ENCODE measurements at regions not wholly inside any gene's neighbourhood (a gene's known extent, or its start where the extent isn't known, plus 50 kb on each side); places are given as distances from the start of the nearest gene placed in this dataset.
"Not testable (repeated sequence)": the region's sequence is repeated elsewhere in the genome, so short reads cannot be mapped to it uniquely, and the experiment has no call there.

DNA sequence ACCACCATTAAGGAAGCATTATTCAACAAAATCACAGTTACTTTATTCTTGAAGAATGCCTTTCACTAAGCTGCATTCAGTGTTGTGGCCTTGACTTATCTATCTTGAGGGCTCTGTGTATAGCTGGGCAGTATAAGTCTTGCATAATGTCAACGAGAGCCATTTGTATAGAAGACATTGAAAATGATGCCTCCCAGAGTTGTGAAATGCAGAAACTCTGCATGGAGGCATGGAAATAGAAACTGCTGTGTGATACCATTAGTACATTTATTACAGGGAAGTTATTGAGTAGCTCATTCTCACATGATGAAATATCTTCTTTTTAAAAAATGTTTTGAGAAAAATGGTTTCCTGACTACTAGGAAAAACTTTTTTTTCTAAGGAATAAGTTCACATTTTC is 111.4 kb upstream of the SNX7 start:
- DNase-seq (ENCODE audit: low spot score), result no peak
- in situ Hi-C loops (cut with MboI; ENCODE audit: low sequenced_read_pairs, unreplicated experiment), result no loop called here
- TF ChIP-seq, protein P1, sequence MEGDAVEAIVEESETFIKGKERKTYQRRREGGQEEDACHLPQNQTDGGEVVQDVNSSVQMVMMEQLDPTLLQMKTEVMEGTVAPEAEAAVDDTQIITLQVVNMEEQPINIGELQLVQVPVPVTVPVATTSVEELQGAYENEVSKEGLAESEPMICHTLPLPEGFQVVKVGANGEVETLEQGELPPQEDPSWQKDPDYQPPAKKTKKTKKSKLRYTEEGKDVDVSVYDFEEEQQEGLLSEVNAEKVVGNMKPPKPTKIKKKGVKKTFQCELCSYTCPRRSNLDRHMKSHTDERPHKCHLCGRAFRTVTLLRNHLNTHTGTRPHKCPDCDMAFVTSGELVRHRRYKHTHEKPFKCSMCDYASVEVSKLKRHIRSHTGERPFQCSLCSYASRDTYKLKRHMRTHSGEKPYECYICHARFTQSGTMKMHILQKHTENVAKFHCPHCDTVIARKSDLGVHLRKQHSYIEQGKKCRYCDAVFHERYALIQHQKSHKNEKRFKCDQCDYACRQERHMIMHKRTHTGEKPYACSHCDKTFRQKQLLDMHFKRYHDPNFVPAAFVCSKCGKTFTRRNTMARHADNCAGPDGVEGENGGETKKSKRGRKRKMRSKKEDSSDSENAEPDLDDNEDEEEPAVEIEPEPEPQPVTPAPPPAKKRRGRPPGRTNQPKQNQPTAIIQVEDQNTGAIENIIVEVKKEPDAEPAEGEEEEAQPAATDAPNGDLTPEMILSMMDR (IDR thresholded peaks at IDR 0.05; ENCODE audit: borderline replicate concordance, control extremely low read depth, extremely low read depth, insufficient read depth, missing control alignments), result no peak

DNA sequence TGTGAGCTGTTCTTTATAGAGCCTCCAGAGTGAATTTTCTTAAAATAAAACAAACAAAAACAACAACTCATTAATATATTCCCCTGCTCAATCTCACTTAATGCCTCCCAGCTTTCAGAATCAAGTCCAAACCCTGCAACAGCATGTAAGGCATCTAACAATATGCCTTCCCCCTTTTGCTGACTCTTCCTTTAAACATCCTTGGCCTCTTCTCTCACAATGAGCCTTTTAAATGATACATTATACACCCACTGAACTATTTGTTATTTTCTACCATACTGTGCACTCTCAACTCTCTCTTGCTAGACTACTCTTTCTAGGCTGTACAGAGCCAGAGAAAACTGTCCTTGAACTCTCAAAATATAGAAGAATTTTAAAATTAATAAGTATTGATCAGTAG is 115.2 kb upstream of the SNX7 start:
- DNase-seq (ENCODE audit: low spot score), result no peak
- in situ Hi-C loops (cut with MboI; ENCODE audit: low sequenced_read_pairs, unreplicated experiment), result no loop called here
- TF ChIP-seq, protein P1 (IDR thresholded peaks at IDR 0.05; ENCODE audit: borderline replicate concordance, control extremely low read depth, extremely low read depth, insufficient read depth, missing control alignments), result no peak

GRCh38 chr1:98538106-98538505 is 123.4 kb upstream of the SNX7 start:
- DNase-seq (ENCODE audit: low spot score), result no peak
- in situ Hi-C loops (cut with MboI; ENCODE audit: low sequenced_read_pairs, unreplicated experiment), result no loop called here
- TF ChIP-seq, protein P1 (IDR thresholded peaks at IDR 0.05; ENCODE audit: borderline replicate concordance, control extremely low read depth, extremely low read depth, insufficient read depth, missing control alignments), result no peak

- in situ Hi-C loops (cut with MboI; ENCODE audit: low sequenced_read_pairs, unreplicated experiment), result no loop called here
- TF ChIP-seq, protein P1 (IDR thresholded peaks at IDR 0.05; ENCODE audit: borderline replicate concordance, control extremely low read depth, extremely low read depth, insufficient read depth, missing control alignments), result no peak
- DNase-seq (ENCODE audit: low spot score), result no peak
Measured at GRCh38 chr1:98523256-98523655, 138.3 kb upstream of the SNX7 start.

- in situ Hi-C loops (cut with MboI; ENCODE audit: low sequenced_read_pairs, unreplicated experiment), result no loop called here
- TF ChIP-seq, protein P1 (IDR thresholded peaks at IDR 0.05; ENCODE audit: borderline replicate concordance, control extremely low read depth, extremely low read depth, insufficient read depth, missing control alignments), result no peak
- no peak for DNase-seq (ENCODE audit: low spot score)
Measured at GRCh38 chr1:98516306-98516705, 145.2 kb upstream of the SNX7 start.

GRCh38 chr1:98515744-98516143 is 145.8 kb upstream of the SNX7 start:
- no peak for DNase-seq (ENCODE audit: low spot score)
- TF ChIP-seq, protein P1 (IDR thresholded peaks at IDR 0.05; ENCODE audit: borderline replicate concordance, control extremely low read depth, extremely low read depth, insufficient read depth, missing control alignments), result no peak
- in situ Hi-C loops (cut with MboI; ENCODE audit: low sequenced_read_pairs, unreplicated experiment), result no loop called here

DNA sequence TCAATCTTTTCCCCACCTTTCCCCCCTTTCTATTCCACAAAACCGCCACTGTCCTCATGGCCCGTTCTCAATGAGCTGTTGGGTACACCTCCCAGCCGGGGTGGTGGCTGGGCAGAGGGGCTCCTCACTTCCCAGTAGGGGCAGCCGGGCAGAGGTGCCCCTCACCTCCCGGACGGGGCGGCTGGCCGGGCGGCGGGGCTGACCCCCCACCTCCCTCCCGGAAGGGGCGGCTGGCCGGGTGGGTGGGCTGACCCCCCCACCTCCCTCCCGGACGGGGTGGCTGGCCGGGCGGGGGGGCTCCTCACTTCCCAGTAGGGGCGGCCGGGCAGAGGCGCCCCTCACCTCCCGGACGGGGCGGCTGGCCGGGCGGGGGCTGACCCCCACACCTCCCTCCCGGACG is 149.3 kb upstream of the SNX7 start:
- in situ Hi-C loops (cut with MboI; ENCODE audit: low sequenced_read_pairs, unreplicated experiment); DNase-seq (ENCODE audit: low spot score): not testable (repeated sequence)

All from GM13976 (cell line).